ENCODE measurements at regions not wholly inside any gene's neighbourhood (a gene's known extent, or its start where the extent isn't known, plus 50 kb on each side); places are given as distances from the start of the nearest gene placed in this dataset.
A peak's percentile ranks its signal among the peaks of the same experiment; 100 is the strongest.
"Not testable (repeated sequence)": the region's sequence is repeated elsewhere in the genome, so short reads cannot be mapped to it uniquely, and the experiment has no call there.

GRCh38 chr6:144480473-144480872 is 195.3 kb downstream of the UTRN start:
- DNase-seq = no peak

GRCh38 chr6:144481527-144481926 is 196.4 kb downstream of the UTRN start:
- no peak for DNase-seq

- peak; percentile 56 for DNase-seq
Observed at GRCh38 chr6:144482142-144482541, 197.0 kb downstream of the UTRN start.

- DNase-seq = no peak
Observed at GRCh38 chr6:144485531-144485930, 200.4 kb downstream of the UTRN start.

GRCh38 chr6:144488590-144488989 is 203.5 kb downstream of the UTRN start:
- DNase-seq = no peak

GRCh38 chr6:144493035-144493910 is 208.1 kb downstream of the UTRN start:
- no peak for DNase-seq

- not testable (repeated sequence) for DNase-seq
Observed at GRCh38 chr6:144495076-144495475, 209.9 kb downstream of the UTRN start.

- no peak for DNase-seq
Observed at GRCh38 chr6:144497650-144498049, 212.5 kb downstream of the UTRN start.

- DNase-seq = no peak
Observed at GRCh38 chr6:144500892-144501291, 215.8 kb downstream of the UTRN start.

- not testable (repeated sequence) for DNase-seq
Observed at GRCh38 chr6:144505214-144505613, 220.1 kb downstream of the UTRN start.

- DNase-seq = not testable (repeated sequence)
Observed at GRCh38 chr6:144506051-144506450, 220.9 kb downstream of the UTRN start.

- DNase-seq = not testable (repeated sequence)
Observed at GRCh38 chr6:144507772-144508312, 222.7 kb downstream of the UTRN start.

- DNase-seq = no peak
Observed at GRCh38 chr6:144510859-144511258, 225.7 kb downstream of the UTRN start.

GRCh38 chr6:144515761-144516160 is 230.6 kb downstream of the UTRN start:
- no peak for DNase-seq

GRCh38 chr6:144519426-144519825 is 234.3 kb downstream of the UTRN start:
- no peak for DNase-seq

GRCh38 chr6:144528743-144529425 is 243.7 kb downstream of the UTRN start:
- DNase-seq = no peak

GRCh38 chr6:144530118-144530517 is 245.0 kb downstream of the UTRN start:
- no peak for DNase-seq

- DNase-seq = not testable (repeated sequence)
Observed at GRCh38 chr6:144532238-144532637, 247.1 kb downstream of the UTRN start.

- no peak for DNase-seq
Observed at GRCh38 chr6:144534180-144534579, 249.0 kb downstream of the UTRN start.

- no peak for DNase-seq
Observed at GRCh38 chr6:144535630-144536029, 250.5 kb downstream of the UTRN start.

GRCh38 chr6:144536079-144536478 is 250.9 kb downstream of the UTRN start:
- DNase-seq = no peak

- no peak for DNase-seq
Observed at GRCh38 chr6:144543006-144543871, 258.1 kb downstream of the UTRN start.

Measured in stimulated activated CD4-positive, alpha-beta T cell treated with anti-CD3 and anti-CD28 coated beads, Interleukin-1b, Interleukin-23, amount 100 ng/mL, for 48 hours (primary cell).